GM18873 (cell line): ENCODE measurements at regions not wholly inside any gene's neighbourhood (a gene's known extent, or its start where the extent isn't known, plus 50 kb on each side); places are given as distances from the start of the nearest gene placed in this dataset.
"Not testable (repeated sequence)": the region's sequence is repeated elsewhere in the genome, so short reads cannot be mapped to it uniquely, and the experiment has no call there.

ENCODE experiments used
- ATAC-seq: cut with Tn5 transposase; IDR thresholded peaks from one replicate; pipeline ENCODE4 v1.9.1; 2021; ENCODE audit warnings: mild to moderate bottlenecking, moderate library complexity, moderate number of reproducible peaks; ENCODE audit not compliant: unreplicated experiment, low FRiP score

- ATAC-seq, result no peak
Observed at GRCh38 chr2:2663401-2664036, 332.4 kb upstream of the MYT1L start.

GRCh38 chr2:2662847-2663356, 331.8 kb upstream of the MYT1L start:
- ATAC-seq, result no peak

GRCh38 chr2:2662037-2662846, 331.2 kb upstream of the MYT1L start:
- ATAC-seq, result no peak

GRCh38 chr2:2660789-2661355, 329.8 kb upstream of the MYT1L start:
- no peak for ATAC-seq

GRCh38 chr2:2657121-2657962, 326.3 kb upstream of the MYT1L start:
- no peak for ATAC-seq

- ATAC-seq, result no peak
Observed at GRCh38 chr2:2656115-2657011, 325.3 kb upstream of the MYT1L start.

- ATAC-seq, result no peak
Observed at GRCh38 chr2:2655453-2656114, 324.5 kb upstream of the MYT1L start.

GRCh38 chr2:2653231-2653630, 322.2 kb upstream of the MYT1L start:
- no peak for ATAC-seq

GRCh38 chr2:2650608-2651375, 319.7 kb upstream of the MYT1L start:
- no peak for ATAC-seq

GRCh38 chr2:2649109-2650072, 318.3 kb upstream of the MYT1L start:
- no peak for ATAC-seq

- ATAC-seq, result no peak
Observed at GRCh38 chr2:2648094-2648493, 317.0 kb upstream of the MYT1L start.

- no peak for ATAC-seq
Observed at GRCh38 chr2:2647141-2647541, 316.1 kb upstream of the MYT1L start.

GRCh38 chr2:2646433-2647051, 315.5 kb upstream of the MYT1L start:
- ATAC-seq, result no peak

- no peak for ATAC-seq
Observed at GRCh38 chr2:2645162-2645855, 314.2 kb upstream of the MYT1L start.

GRCh38 chr2:2644751-2645150, 313.7 kb upstream of the MYT1L start:
- not testable (repeated sequence) for ATAC-seq

GRCh38 chr2:2644040-2644439, 313.0 kb upstream of the MYT1L start:
- no peak for ATAC-seq
